ENCODE measurements at regions not wholly inside any gene's neighbourhood (a gene's known extent, or its start where the extent isn't known, plus 50 kb on each side); places are given as distances from the start of the nearest gene placed in this dataset.

- TF ChIP-seq CTCF (IDR thresholded peaks at IDR 0.05) (no peak), POLR2A (IDR thresholded peaks at IDR 0.05) (no peak)
These were observed 128.7 kb upstream of the PLEKHA5 start for GRCh38 chr12:19000836-19001235.
